OCI-LY1 (cell line): ENCODE measurements at regions not wholly inside any gene's neighbourhood (a gene's known extent, or its start where the extent isn't known, plus 50 kb on each side); places are given as distances from the start of the nearest gene placed in this dataset.

ENCODE experiments used
- H2AFZ ChIP-seq: fragments of 200-600 bp; sonication (generic), shearing (Covaris generic); 2 replicates; pipeline ENCODE4 v1.6.0; 2014; ENCODE audit warnings: antibody characterized with exemption, mild to moderate bottlenecking, low read length
- H3F3A ChIP-seq: fragments of 200-600 bp; sonication (generic), shearing (Covaris generic); 2 replicates; pipeline ENCODE4 v1.6.0; 2014; ENCODE audit warnings: mild to moderate bottlenecking, antibody characterized with exemption, low read length, moderate library complexity; ENCODE audit not compliant: insufficient read depth
- H3K27ac ChIP-seq: fragments of 200-600 bp; sonication (generic); 2 replicates; pipeline ENCODE4 v1.5.1; 2014; ENCODE audit warnings: low read length, mixed run types, mild to moderate bottlenecking, low read depth; ENCODE audit not compliant: poor library complexity, severe bottlenecking
- H3K27me3 ChIP-seq: fragments of 200-600 bp; sonication (generic); 2 replicates; pipeline ENCODE4 v1.6.0; 2014; ENCODE audit warnings: antibody characterized with exemption, mild to moderate bottlenecking, low read length, moderate library complexity; ENCODE audit not compliant: insufficient read depth
- H3K36me3 ChIP-seq: fragments of 200-600 bp; sonication (generic); 2 replicates; pipeline ENCODE4 v1.6.1; 2014; ENCODE audit warnings: mild to moderate bottlenecking, antibody characterized with exemption, low read length, moderate library complexity, mixed read lengths; ENCODE audit not compliant: insufficient read depth
- H3K4me1 ChIP-seq: fragments of 200-600 bp; sonication (generic); 2 replicates; pipeline ENCODE4 v1.5.1; 2014; ENCODE audit warnings: mild to moderate bottlenecking, low read length, moderate library complexity; ENCODE audit not compliant: insufficient read depth, severe bottlenecking
- H3K4me2 ChIP-seq: fragments of 200-600 bp; sonication (generic), shearing (Covaris generic); 2 replicates; pipeline ENCODE4 v1.6.1; 2014; ENCODE audit warnings: low read length
- H3K4me3 ChIP-seq: fragments of 200-600 bp; sonication (generic); 2 replicates; pipeline ENCODE4 v1.5.1; 2014; ENCODE audit warnings: low read length, low read depth, mild to moderate bottlenecking, mixed read lengths; ENCODE audit not compliant: poor library complexity, severe bottlenecking
- H3K79me2 ChIP-seq: fragments of 200-600 bp; shearing (Covaris generic); 2 replicates; pipeline ENCODE4 v1.6.1; 2016; ENCODE audit warnings: mixed run types, low read length, mixed read lengths; ENCODE audit not compliant: insufficient read depth
- H3K9ac ChIP-seq: fragments of 200-600 bp; sonication (generic), shearing (Covaris generic); 2 replicates; pipeline ENCODE4 v1.6.1; 2014; ENCODE audit warnings: mild to moderate bottlenecking, low read length, mixed read lengths
- H3K9me2 ChIP-seq: fragments of 200-600 bp; sonication (generic), shearing (Covaris generic); 2 replicates; pipeline ENCODE4 v1.6.1; 2014; ENCODE audit warnings: low read depth, mild to moderate bottlenecking, low read length, mixed read lengths
- H3K9me3 ChIP-seq: fragments of 200-600 bp; shearing (Covaris generic); 2 replicates; pipeline ENCODE4 v1.6.1; 2014; ENCODE audit warnings: low read length, mixed read lengths
- H4K20me1 ChIP-seq: fragments of 200-600 bp; sonication (generic), shearing (Covaris generic); 2 replicates; pipeline ENCODE4 v1.6.0; 2016; ENCODE audit warnings: mild to moderate bottlenecking, low read length; ENCODE audit not compliant: insufficient read depth
- EZH2 ChIP-seq: fragments of 200-600 bp; sonication (generic), shearing (Covaris generic); IDR thresholded peaks from 2 replicates; pipeline ENCODE4 v1.8.0; 2017; ENCODE audit warnings: borderline replicate concordance, mixed run types, mild to moderate bottlenecking, antibody characterized with exemption, low read length, moderate library complexity, mixed read lengths
- TF ChIP-seq, protein P1 (sequence below): fragments of 200-600 bp; sonication (generic), shearing (Covaris generic); IDR thresholded peaks from 2 replicates; pipeline ENCODE4 v1.5.1; 2017; ENCODE audit warnings: mild to moderate bottlenecking, antibody characterized with exemption, low read length, moderate library complexity, mixed read lengths

DNA sequence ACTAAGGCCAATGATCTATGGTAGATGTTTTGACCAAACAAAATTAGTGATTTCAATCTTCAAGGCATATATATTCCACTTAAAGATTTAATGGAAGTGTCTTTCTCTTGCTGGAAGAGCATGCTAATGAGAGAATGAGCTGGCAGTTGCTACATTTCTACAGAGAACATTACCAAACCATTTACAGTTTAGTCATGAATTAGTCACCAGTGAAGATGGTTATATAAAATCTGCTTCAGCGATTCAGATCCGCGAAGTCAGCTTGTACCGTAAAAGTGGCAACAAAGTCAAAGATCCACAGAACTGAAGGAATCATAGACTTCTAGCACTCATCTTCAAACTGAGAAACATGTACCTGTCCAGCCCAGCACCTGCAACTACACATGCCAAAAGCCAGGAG, 156.3 kb downstream of the SLITRK5 start:
- no peak overlapping the region for H2AFZ ChIP-seq
- no peaks in the 10 kb centered on the region for H3F3A ChIP-seq
- H3K9ac ChIP-seq, result no peak overlapping the region
- TF ChIP-seq EZH2, result no peak
- TF ChIP-seq, protein P1, sequence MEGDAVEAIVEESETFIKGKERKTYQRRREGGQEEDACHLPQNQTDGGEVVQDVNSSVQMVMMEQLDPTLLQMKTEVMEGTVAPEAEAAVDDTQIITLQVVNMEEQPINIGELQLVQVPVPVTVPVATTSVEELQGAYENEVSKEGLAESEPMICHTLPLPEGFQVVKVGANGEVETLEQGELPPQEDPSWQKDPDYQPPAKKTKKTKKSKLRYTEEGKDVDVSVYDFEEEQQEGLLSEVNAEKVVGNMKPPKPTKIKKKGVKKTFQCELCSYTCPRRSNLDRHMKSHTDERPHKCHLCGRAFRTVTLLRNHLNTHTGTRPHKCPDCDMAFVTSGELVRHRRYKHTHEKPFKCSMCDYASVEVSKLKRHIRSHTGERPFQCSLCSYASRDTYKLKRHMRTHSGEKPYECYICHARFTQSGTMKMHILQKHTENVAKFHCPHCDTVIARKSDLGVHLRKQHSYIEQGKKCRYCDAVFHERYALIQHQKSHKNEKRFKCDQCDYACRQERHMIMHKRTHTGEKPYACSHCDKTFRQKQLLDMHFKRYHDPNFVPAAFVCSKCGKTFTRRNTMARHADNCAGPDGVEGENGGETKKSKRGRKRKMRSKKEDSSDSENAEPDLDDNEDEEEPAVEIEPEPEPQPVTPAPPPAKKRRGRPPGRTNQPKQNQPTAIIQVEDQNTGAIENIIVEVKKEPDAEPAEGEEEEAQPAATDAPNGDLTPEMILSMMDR, result no peak
- H3K9me3 ChIP-seq, result no peaks in the 10 kb centered on the region
- no peak overlapping the region for H3K27ac ChIP-seq
- no peaks in the 10 kb centered on the region for H3K36me3 ChIP-seq
- H3K27me3 ChIP-seq, result no peaks in the 10 kb centered on the region
- H3K79me2 ChIP-seq, result no peaks in the 10 kb centered on the region
- H3K4me2 ChIP-seq, result no peak overlapping the region
- 0 out of 2 replicates have a peak, but pooled peaks cover 3% of the 10 kb centered on the region for H4K20me1 ChIP-seq
- H3K4me3 ChIP-seq, result no peak overlapping the region
- no peaks in the 10 kb centered on the region for H3K9me2 ChIP-seq
- no peaks in the 10 kb centered on the region for H3K4me1 ChIP-seq

GRCh38 chr13:87837522-87837921, 166.4 kb downstream of the SLITRK5 start:
- Histone ChIP-seq H3K9me2 (no peaks in the 10 kb centered on the region), H3K36me3 (no peaks in the 10 kb centered on the region)

GRCh38 chr13:87837946-87838345, 166.8 kb downstream of the SLITRK5 start:
- Histone ChIP-seq H3K79me2 (no peaks in the 10 kb centered on the region), H3K9me2 (no peaks in the 10 kb centered on the region), H3K36me3 (no peaks in the 10 kb centered on the region), H3K9me3 (no peaks in the 10 kb centered on the region), H3K4me3 (no peak overlapping the region), H3K4me1 (no peaks in the 10 kb centered on the region), H3K27ac (no peak overlapping the region), H3K9ac (no peak overlapping the region), H3K27me3 (no peaks in the 10 kb centered on the region), H3F3A (no peaks in the 10 kb centered on the region), H2AFZ (no peak overlapping the region), H4K20me1 (no peaks in the 10 kb centered on the region), H3K4me2 (no peak overlapping the region)
- TF ChIP-seq, protein P1, result no peak
- no peak for TF ChIP-seq EZH2

More at GRCh38 chr13:87837522-87837921, 166.4 kb downstream of the SLITRK5 start:
- H3K4me2 ChIP-seq, result no peak overlapping the region
- H3F3A ChIP-seq, result no peaks in the 10 kb centered on the region
- TF ChIP-seq EZH2, result no peak
- TF ChIP-seq, protein P1, result no peak
- H3K9ac ChIP-seq, result no peak overlapping the region
- no peaks in the 10 kb centered on the region for H4K20me1 ChIP-seq
- H3K4me1 ChIP-seq, result no peaks in the 10 kb centered on the region
- no peak overlapping the region for H2AFZ ChIP-seq
- H3K27ac ChIP-seq, result no peak overlapping the region
- no peaks in the 10 kb centered on the region for H3K79me2 ChIP-seq
- H3K9me3 ChIP-seq, result no peaks in the 10 kb centered on the region
- H3K27me3 ChIP-seq, result no peaks in the 10 kb centered on the region
- no peak overlapping the region for H3K4me3 ChIP-seq
